Suprapubic skin (tissue), 4 donors: ENCODE measurements at regions not wholly inside any gene's neighbourhood (a gene's known extent, or its start where the extent isn't known, plus 50 kb on each side); places are given as distances from the start of the nearest gene placed in this dataset.

ENCODE experiments used
- DNase-seq, 2 donors: peaks; one replicate each; pipeline ENCODE4 v3.0.0-alpha.2; 2019; ENCODE audit warnings: low spot score in 2 of 2
- H3K27ac ChIP-seq: fragments of 200-600 bp; sonication (generic); one replicate; pipeline ENCODE4 v1.5.1; 2019
- H3K27me3 ChIP-seq: fragments of 200-600 bp; sonication (generic); one replicate; pipeline ENCODE4 v1.5.1; 2019
- H3K36me3 ChIP-seq: fragments of 200-600 bp; sonication (generic); one replicate; pipeline ENCODE4 v1.5.1; 2019
- H3K4me1 ChIP-seq: fragments of 200-600 bp; sonication (generic); one replicate; pipeline ENCODE4 v1.5.1; 2019
- H3K4me3 ChIP-seq: fragments of 200-600 bp; sonication (generic); one replicate; pipeline ENCODE4 v1.5.1; 2019; ENCODE audit warnings: mild to moderate bottlenecking
- H3K9me3 ChIP-seq: fragments of 200-600 bp; sonication (generic); one replicate; pipeline ENCODE4 v1.5.1; 2019
- EP300 ChIP-seq: sonication (generic); formaldehyde crosslinking; IDR thresholded peaks from one replicate; pipeline ENCODE4 v1.6.1; 2017; ENCODE audit warnings: antibody characterized with exemption
- POLR2A ChIP-seq, 2 donors: fragments of 450-650 bp; IDR thresholded peaks; one replicate each; pipeline ENCODE4 v1.6.1; 2017; ENCODE audit warnings: antibody characterized with exemption in 2 of 2, mild to moderate bottlenecking in 2 of 2, moderate library complexity in 2 of 2
- POLR2AphosphoS5 ChIP-seq, 3 donors: sonication (generic); formaldehyde crosslinking; IDR thresholded peaks; one replicate each; pipeline ENCODE4 v1.6.1; 2017; ENCODE audit warnings: antibody characterized with exemption in 3 of 3
- WGBS: methylation state at CpG from one replicate; pipeline ENCODE4 v1.1.5; 2018; 5-methylcytosine and 5-hydroxymethylcytosine counted together
- TF ChIP-seq, protein P1 (sequence below), 2 donors: fragments of 200-600 bp in 1 of 2; fragments of 450-650 bp in 1 of 2; sonication (generic) in 1 of 2; IDR thresholded peaks; one replicate each; pipeline ENCODE4 v1.5.1; 2016 to 2019; ENCODE audit warnings: antibody characterized with exemption in 2 of 2, mild to moderate bottlenecking in 1 of 2, moderate library complexity in 1 of 2

DNA sequence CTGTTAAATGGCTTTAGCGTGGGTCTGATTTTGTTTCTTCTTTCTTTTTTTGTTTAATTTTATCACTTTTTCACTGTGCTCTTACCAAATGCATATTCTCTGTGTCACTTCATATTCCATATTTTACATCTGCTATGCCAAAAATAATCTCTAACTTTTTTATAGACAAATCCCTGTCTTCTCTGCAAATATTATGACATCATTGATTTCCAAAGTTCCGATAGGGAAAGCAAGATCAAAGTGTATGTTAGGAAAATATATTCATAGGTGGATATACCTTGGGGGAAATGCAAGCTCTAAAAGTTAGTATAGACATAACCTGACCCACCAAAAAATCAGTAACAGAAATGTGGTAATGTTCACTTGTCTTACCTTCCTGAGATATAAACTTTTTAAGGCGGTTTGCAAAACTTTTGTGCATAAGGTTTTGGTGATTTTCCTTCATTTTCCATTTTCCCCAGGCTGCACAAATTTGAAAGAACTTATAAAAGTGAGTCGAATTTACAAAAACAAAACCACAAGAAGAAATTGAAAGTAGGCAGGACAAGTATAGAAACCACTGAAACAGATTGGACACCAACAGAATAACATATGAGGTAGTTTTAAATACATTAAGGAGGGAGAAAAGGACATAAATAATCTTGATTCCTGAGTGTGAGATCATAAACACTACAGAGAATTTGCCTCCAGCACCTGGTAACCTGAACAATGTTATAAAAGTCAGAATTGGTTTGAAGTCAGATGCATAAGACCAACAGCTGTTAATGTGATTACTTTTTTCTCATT is 63.1 kb upstream of the TFEC start:
- Histone ChIP-seq H3K36me3 (no peaks in the 10 kb centered on the region), H3K27me3 (no peaks in the 10 kb centered on the region), H3K4me1 (no peaks in the 10 kb centered on the region), H3K27ac (no peak overlapping the region), H3K9me3 (no peaks in the 10 kb centered on the region), H3K4me3 (no peak overlapping the region)
- WGBS, result 71% methylated on average over 4 of the region's 4 CpGs
- DNase-seq, result no peak
- TF ChIP-seq, protein P1, sequence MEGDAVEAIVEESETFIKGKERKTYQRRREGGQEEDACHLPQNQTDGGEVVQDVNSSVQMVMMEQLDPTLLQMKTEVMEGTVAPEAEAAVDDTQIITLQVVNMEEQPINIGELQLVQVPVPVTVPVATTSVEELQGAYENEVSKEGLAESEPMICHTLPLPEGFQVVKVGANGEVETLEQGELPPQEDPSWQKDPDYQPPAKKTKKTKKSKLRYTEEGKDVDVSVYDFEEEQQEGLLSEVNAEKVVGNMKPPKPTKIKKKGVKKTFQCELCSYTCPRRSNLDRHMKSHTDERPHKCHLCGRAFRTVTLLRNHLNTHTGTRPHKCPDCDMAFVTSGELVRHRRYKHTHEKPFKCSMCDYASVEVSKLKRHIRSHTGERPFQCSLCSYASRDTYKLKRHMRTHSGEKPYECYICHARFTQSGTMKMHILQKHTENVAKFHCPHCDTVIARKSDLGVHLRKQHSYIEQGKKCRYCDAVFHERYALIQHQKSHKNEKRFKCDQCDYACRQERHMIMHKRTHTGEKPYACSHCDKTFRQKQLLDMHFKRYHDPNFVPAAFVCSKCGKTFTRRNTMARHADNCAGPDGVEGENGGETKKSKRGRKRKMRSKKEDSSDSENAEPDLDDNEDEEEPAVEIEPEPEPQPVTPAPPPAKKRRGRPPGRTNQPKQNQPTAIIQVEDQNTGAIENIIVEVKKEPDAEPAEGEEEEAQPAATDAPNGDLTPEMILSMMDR (IDR thresholded peaks at IDR 0.05), result no peak
- TF ChIP-seq POLR2A (IDR thresholded peaks at IDR 0.05), result no peak
- TF ChIP-seq POLR2AphosphoS5 (IDR thresholded peaks at IDR 0.05), result no peak
- no peak for TF ChIP-seq EP300

DNA sequence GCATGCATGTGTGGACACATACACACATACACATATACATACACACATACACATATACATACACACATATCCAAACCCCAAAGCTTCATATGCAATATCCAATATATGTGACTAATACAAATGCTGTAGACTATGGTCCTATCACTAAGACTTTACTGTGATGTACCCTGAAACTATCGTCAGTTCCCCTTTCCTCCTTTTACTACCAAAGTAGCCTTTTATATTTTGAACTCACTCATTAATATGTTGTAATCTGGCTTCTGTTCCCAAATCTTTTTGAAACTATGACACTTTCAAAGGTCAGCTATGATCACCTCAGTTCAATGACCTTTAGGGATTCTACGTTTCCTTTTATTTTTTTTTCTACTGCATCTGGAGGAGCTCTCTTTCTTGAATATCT is 64.8 kb upstream of the TFEC start:
- 79% methylated on average over 2 of the region's 2 CpGs for WGBS
- DNase-seq, result no peak
- H3K9me3 ChIP-seq, result no peaks in the 10 kb centered on the region
- H3K27ac ChIP-seq, result no peak overlapping the region
- H3K4me1 ChIP-seq, result no peaks in the 10 kb centered on the region
- H3K36me3 ChIP-seq, result no peaks in the 10 kb centered on the region
- no peak overlapping the region for H3K4me3 ChIP-seq
- no peak for TF ChIP-seq POLR2AphosphoS5 (IDR thresholded peaks at IDR 0.05)
- no peak for TF ChIP-seq POLR2A (IDR thresholded peaks at IDR 0.05)
- TF ChIP-seq, protein P1 (IDR thresholded peaks at IDR 0.05), result no peak
- TF ChIP-seq EP300, result no peak
- H3K27me3 ChIP-seq, result no peaks in the 10 kb centered on the region

- H3K27me3 ChIP-seq, result no peaks in the 10 kb centered on the region
- no peak overlapping the region for H3K4me3 ChIP-seq
- no peaks in the 10 kb centered on the region for H3K4me1 ChIP-seq
- H3K9me3 ChIP-seq, result no peaks in the 10 kb centered on the region
- no peak overlapping the region for H3K27ac ChIP-seq
- H3K36me3 ChIP-seq, result no peaks in the 10 kb centered on the region
- no peak for DNase-seq
- 66% methylated on average over 4 of the region's 4 CpGs for WGBS
- TF ChIP-seq EP300 (no peak), POLR2A (IDR thresholded peaks at IDR 0.05) (no peak), POLR2AphosphoS5 (IDR thresholded peaks at IDR 0.05) (no peak)
- TF ChIP-seq, protein P1 (IDR thresholded peaks at IDR 0.05), result no peak
These were observed 66.9 kb upstream of the TFEC start for GRCh38 chr7:116097365-116098009.

DNA sequence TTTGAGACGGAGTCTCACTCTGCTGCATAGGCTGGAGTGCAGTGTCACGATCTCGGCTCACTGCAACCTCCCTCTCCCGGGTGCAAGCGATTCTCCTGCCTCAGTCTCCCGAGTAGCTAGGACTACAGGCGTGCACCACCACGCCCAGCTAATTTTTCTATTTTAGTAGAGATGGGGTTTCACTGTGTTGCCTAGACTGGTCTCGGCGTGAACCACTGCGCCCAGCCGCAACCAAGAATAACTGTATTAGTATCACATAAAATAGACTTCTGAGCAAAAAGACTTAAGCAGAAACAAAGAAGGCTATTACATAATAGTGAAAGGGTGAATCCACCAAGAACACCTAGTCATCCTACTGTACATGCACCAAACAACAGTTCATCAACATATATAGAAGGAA is 67.6 kb upstream of the TFEC start:
- Histone ChIP-seq H3K27ac (no peak overlapping the region), H3K27me3 (no peaks in the 10 kb centered on the region), H3K36me3 (no peaks in the 10 kb centered on the region), H3K9me3 (no peaks in the 10 kb centered on the region), H3K4me1 (no peaks in the 10 kb centered on the region), H3K4me3 (no peak overlapping the region)
- WGBS, result 97% methylated on average over 12 of the region's 12 CpGs
- TF ChIP-seq POLR2AphosphoS5 (IDR thresholded peaks at IDR 0.05) (no peak), POLR2A (IDR thresholded peaks at IDR 0.05) (no peak), EP300 (no peak)
- TF ChIP-seq, protein P1 (IDR thresholded peaks at IDR 0.05), result no peak
- DNase-seq, result no peak

DNA sequence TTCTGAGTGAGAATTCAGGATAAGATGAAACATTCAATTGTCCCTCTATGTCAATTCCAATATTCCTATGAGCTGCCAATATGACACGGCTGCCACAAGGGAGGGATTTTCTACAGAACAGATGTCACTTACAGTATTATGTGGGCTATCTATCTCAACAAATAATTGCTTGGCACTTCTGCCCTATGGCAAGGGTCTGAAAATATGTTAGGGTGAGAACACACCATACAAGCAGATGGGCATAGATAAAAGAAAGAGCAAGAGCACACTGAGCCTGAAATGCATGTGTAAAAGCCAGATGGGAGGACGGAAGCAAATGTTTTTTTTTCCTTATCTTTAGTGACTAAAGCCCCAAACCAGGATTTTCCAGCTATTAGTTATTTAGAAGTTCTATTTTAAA is 70.1 kb upstream of the TFEC start:
- H3K9me3 ChIP-seq, result no peaks in the 10 kb centered on the region
- TF ChIP-seq, protein P1 (IDR thresholded peaks at IDR 0.05), result no peak
- TF ChIP-seq EP300 (no peak), POLR2A (IDR thresholded peaks at IDR 0.05) (no peak), POLR2AphosphoS5 (IDR thresholded peaks at IDR 0.05) (no peak)
- no peak for DNase-seq
- H3K4me3 ChIP-seq, result no peak overlapping the region
- no peaks in the 10 kb centered on the region for H3K36me3 ChIP-seq
- WGBS, result 73% methylated on average over 2 of the region's 2 CpGs
- no peak overlapping the region for H3K27ac ChIP-seq
- no peaks in the 10 kb centered on the region for H3K27me3 ChIP-seq
- no peaks in the 10 kb centered on the region for H3K4me1 ChIP-seq
